Neuronal stem cell (in vitro differentiated cells): ENCODE measurements at regions not wholly inside any gene's neighbourhood (a gene's known extent, or its start where the extent isn't known, plus 50 kb on each side); places are given as distances from the start of the nearest gene placed in this dataset.

Experiments used
- DNase-seq: peaks from one replicate; pipeline ENCODE4 v3.0.0-alpha.2; 2013; ENCODE audit warnings: low spot score
- H2AFZ ChIP-seq: one replicate; pipeline ENCODE4 v1.6.1; 2013; ENCODE audit warnings: mild to moderate bottlenecking, low read length, inconsistent platforms
- H2AK5ac ChIP-seq: 2 replicates; pipeline ENCODE4 v1.6.1; 2013; ENCODE audit warnings: low read depth, mild to moderate bottlenecking, inconsistent platforms, low read length, moderate library complexity, mixed read lengths
- H2BK120ac ChIP-seq: 2 replicates; pipeline ENCODE4 v1.6.1; 2013; ENCODE audit warnings: low read depth, mild to moderate bottlenecking, inconsistent platforms, low read length, moderate library complexity, mixed read lengths
- H2BK12ac ChIP-seq: one replicate; pipeline ENCODE4 v1.6.1; 2013; ENCODE audit warnings: low read length, inconsistent platforms
- H2BK15ac ChIP-seq: 2 replicates; pipeline ENCODE4 v1.6.1; 2013; ENCODE audit warnings: mild to moderate bottlenecking, low read length, inconsistent platforms, mixed read lengths
- H2BK5ac ChIP-seq: one replicate; pipeline ENCODE4 v1.6.1; 2013; ENCODE audit warnings: inconsistent platforms, mild to moderate bottlenecking, low read length, moderate library complexity
- H3K14ac ChIP-seq: one replicate; pipeline ENCODE4 v1.6.1; 2013; ENCODE audit warnings: low read length, inconsistent platforms
- H3K18ac ChIP-seq: 2 replicates; pipeline ENCODE4 v1.6.1; 2013; ENCODE audit warnings: low read length, inconsistent platforms
- H3K23ac ChIP-seq: 2 replicates; pipeline ENCODE4 v1.6.1; 2013; ENCODE audit warnings: low read depth, mild to moderate bottlenecking, mixed read lengths, low read length, inconsistent platforms; ENCODE audit not compliant: poor library complexity
- H3K27ac ChIP-seq: replicated peaks from 3 replicates; pipeline ENCODE4 v1.5.1; 2013; ENCODE audit warnings: low read length, inconsistent platforms
- H3K27me3 ChIP-seq, 3 experiments: 2 replicates each; pipeline ENCODE4 v1.6.1; 2013; ENCODE audit warnings: low read length in 3 of 3, mild to moderate bottlenecking in 2 of 3, inconsistent platforms in 1 of 3, low read depth in 1 of 3, mixed read lengths in 1 of 3, moderate library complexity in 1 of 3; ENCODE audit not compliant: control insufficient read depth in 3 of 3, insufficient read depth in 3 of 3
- H3K36me3 ChIP-seq, 2 donors: replicated peaks in 1 of 2; 2 replicates each; pipeline ENCODE4 v1.6.1; 2013; ENCODE audit warnings: low read length in 2 of 2; ENCODE audit not compliant: control insufficient read depth in 2 of 2, insufficient read depth in 2 of 2
- H3K4ac ChIP-seq: 2 replicates; pipeline ENCODE4 v1.6.1; 2013; ENCODE audit warnings: inconsistent platforms, mild to moderate bottlenecking, low read length, moderate library complexity
- H3K4me1 ChIP-seq, 2 donors: 1 replicate in 1 of 2; 2 replicates in 1 of 2; pipeline ENCODE4 v1.6.1; 2013; ENCODE audit warnings: low read length in 2 of 2, low read depth in 1 of 2; ENCODE audit not compliant: control insufficient read depth in 2 of 2, insufficient read depth in 1 of 2
- H3K4me2 ChIP-seq: one replicate; pipeline ENCODE4 v1.6.1; 2013; ENCODE audit warnings: mild to moderate bottlenecking, low read length, inconsistent platforms; ENCODE audit not compliant: insufficient read depth, poor library complexity, severe bottlenecking
- H3K4me3 ChIP-seq, 2 donors: 2 replicates each; pipeline ENCODE4 v1.5.1; 2013; ENCODE audit warnings: low read length in 2 of 2, mild to moderate bottlenecking in 2 of 2, inconsistent platforms in 1 of 2, moderate library complexity in 1 of 2
- H3K79me1 ChIP-seq: one replicate; pipeline ENCODE4 v1.6.1; 2013; ENCODE audit warnings: low read depth, mild to moderate bottlenecking, inconsistent platforms, low read length, moderate library complexity
- H3K9ac ChIP-seq: one replicate; pipeline ENCODE4 v1.6.1; 2013; ENCODE audit warnings: mild to moderate bottlenecking, low read depth, low read length, inconsistent platforms; ENCODE audit not compliant: poor library complexity
- H3K9me3 ChIP-seq, 2 donors: replicated peaks in 1 of 2; 2 replicates each; pipeline versions ENCODE3 to v1.6.1; 2013; ENCODE audit warnings: low read length in 2 of 2, mild to moderate bottlenecking in 2 of 2, inconsistent platforms in 1 of 2, low read depth in 1 of 2, mixed read lengths in 1 of 2, moderate library complexity in 1 of 2; ENCODE audit not compliant: control insufficient read depth in 2 of 2, insufficient read depth in 1 of 2
- H4K8ac ChIP-seq: one replicate; pipeline ENCODE4 v1.6.1; 2013; ENCODE audit warnings: low read depth, mild to moderate bottlenecking, inconsistent platforms, low read length, moderate library complexity
- H4K91ac ChIP-seq: one replicate; pipeline ENCODE4 v1.6.1; 2013; ENCODE audit warnings: low read length, low read depth, mild to moderate bottlenecking, inconsistent platforms; ENCODE audit not compliant: poor library complexity
- WGBS, 2 donors: extraction: QIAGEN DNeasy Blood & Tissue Kit; methylation state at CpG; one replicate each; pipeline ENCODE4 v1.1.7; 2013; ENCODE audit warnings: missing lambda C conversion rate in 2 of 2, mixed read lengths in 1 of 2; ENCODE audit not compliant: insufficient read length in 2 of 2, insufficient replicate concordance in 1 of 2; ENCODE audit errors: extremely low coverage in 2 of 2; 5-methylcytosine and 5-hydroxymethylcytosine counted together

DNA sequence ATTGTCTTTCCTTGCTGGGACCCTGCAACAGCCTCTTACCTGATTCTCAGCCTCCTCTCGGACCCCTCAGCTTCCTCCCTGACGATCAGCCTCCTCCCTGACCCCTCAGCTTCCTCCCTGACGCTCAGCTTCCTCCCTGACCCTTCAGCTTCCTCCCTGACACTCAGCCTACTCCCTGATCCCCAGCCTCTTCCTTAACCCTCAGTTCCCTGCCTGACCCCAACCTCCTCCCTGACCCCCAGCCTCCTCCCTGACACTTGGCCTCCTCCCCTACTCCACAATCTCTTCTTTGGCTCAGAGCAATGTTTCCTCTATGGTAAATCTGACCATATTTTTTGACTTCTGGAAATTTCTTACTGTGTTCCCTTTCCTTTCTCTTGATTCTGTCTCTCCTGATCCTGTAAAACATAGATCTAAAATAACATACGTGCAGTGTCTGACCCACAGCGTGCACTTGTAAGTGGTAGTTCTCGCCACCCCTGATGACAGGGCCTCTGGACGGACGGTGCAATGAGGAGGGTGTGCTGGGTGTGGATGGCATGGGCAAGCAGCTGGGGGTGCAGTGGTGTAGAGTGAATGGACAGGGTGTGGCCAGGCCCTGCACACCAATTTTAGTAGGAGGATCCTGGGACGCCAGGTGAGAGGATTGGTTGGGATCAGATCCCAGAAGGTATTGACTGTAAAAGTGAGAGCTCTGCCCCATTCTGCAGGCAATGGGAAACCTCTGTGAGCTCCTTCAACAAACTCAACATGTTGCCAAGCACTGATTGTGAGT, 264.1 kb downstream of the FOXD2 start:
- Histone ChIP-seq H2BK15ac (peak overlapping the region; percentile 24), H3K4me3 (no peak overlapping the region), H4K8ac (no peak overlapping the region), H3K14ac (no peak overlapping the region), H3K36me3 (no peaks in the 10 kb centered on the region), H3K27ac (no peak overlapping the region), H2BK12ac (no peak overlapping the region), H3K4ac (no peak overlapping the region), H3K79me1 (no peaks in the 10 kb centered on the region), H2AK5ac (no peak overlapping the region), H3K4me2 (no peak overlapping the region), H4K91ac (no peak overlapping the region), H2BK5ac (no peak overlapping the region), H3K9ac (no peak overlapping the region), H3K23ac (no peak overlapping the region), H2BK120ac (peak overlapping the region; percentile 65), H3K4me1 (peaks cover under 1 to 12% of the 10 kb centered on the region in 2 donors), H3K18ac (peak overlapping the region; percentile 82), H2AFZ (no peak overlapping the region), H3K27me3 (peaks cover 0 to 43% (median 1%) of the 10 kb centered on the region in 3 experiments), H3K9me3 (no peaks in the 10 kb centered on the region)
- no CpG with 5 or more reads among the region's 9 CpGs for WGBS, 2 donors
- no peak for DNase-seq

DNA sequence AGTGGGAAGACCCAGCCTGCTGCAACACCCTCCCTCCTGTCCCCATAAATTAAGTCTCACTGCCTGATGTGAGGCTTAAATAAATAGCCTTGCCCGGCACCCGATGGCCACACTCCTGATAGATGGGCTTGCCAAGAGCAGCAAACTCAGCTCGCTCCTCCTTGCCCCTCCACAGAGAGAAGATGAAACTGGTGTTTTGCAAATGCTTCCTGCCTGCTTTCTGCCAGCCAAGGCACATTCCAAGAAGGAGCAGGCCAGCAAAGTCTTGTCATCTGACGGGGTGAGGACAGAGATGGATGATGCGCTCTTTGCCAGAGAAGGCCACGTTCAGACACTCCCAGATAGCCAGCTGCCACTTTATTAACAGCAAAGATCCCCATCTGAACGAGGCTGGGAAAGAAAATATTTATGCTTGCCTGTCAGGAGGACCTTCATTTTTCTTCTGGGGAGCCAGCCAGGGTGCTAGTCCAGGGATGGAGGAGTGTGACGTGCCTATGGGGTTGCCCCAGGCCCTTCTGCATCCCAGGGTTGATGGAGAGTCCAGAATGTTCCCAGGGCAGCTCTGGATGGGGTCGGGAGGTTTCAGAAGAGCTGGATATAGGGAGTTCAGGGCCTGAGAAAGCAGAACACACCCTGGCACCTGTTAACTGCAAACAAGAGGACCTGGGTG, 265.4 kb downstream of the FOXD2 start:
- Histone ChIP-seq H2BK5ac (no peak overlapping the region), H3K14ac (peak overlapping the region; percentile 51), H2BK120ac (no peak overlapping the region), H3K36me3 (no peaks in the 10 kb centered on the region), H3K4me3 (no peak overlapping the region), H4K91ac (no peak overlapping the region), H2AFZ (no peak overlapping the region), H3K9me3 (no peaks in the 10 kb centered on the region), H3K4me2 (no peak overlapping the region), H3K9ac (no peak overlapping the region), H3K27ac (no peak overlapping the region), H3K79me1 (no peaks in the 10 kb centered on the region), H2BK12ac (no peak overlapping the region), H3K23ac (no peak overlapping the region), H3K18ac (no peak overlapping the region), H2AK5ac (peak overlapping the region; percentile 14), H4K8ac (no peak overlapping the region), H3K4ac (no peak overlapping the region), H3K27me3 (peaks cover 0 to 56% (median 13%) of the 10 kb centered on the region in 3 experiments), H2BK15ac (peak overlapping the region; percentile 42), H3K4me1 (peaks cover 0 to 10% of the 10 kb centered on the region in 2 donors)
- WGBS, 2 donors: no CpG with 5 or more reads among the region's 9 CpGs
- no peak for DNase-seq

DNA sequence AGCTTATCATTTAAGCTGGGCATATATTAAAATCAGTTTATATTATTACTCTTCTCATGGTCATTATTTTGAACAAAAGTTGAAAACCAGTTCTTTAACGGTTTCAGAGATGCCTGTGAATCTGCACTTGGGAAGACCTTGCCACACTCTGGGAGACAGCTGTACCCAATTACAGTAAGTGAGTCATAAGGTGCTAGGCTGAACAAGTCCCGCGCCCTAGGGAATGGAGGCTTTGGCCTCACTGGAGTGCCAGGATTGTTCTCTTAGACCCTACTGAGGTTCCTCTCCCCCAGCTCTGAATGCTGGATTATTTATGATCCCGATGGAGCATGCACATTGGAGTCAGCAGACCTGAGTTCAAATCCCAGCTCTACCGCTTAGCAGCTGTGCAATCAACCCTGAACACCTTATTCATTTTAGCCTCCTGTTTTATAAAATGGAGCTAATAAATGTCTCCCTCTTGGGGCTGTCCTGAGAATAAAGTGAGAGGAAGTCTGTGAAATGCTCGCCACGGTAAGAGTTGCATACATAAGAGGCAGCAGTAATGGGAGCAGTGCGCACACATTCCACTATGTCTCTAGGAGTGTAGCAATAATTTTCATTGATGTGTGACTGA, 266.2 kb downstream of the FOXD2 start:
- Histone ChIP-seq H3K27me3 (peaks cover 0 to 64% (median 21%) of the 10 kb centered on the region in 3 experiments), H3K27ac (no peak overlapping the region), H3K79me1 (no peaks in the 10 kb centered on the region), H3K9me3 (no peaks in the 10 kb centered on the region), H2AK5ac (no peak overlapping the region), H4K8ac (no peak overlapping the region), H4K91ac (no peak overlapping the region), H2BK12ac (no peak overlapping the region), H3K23ac (no peak overlapping the region), H2AFZ (no peak overlapping the region), H3K36me3 (no peaks in the 10 kb centered on the region), H3K4me1 (peaks cover 2 to 13% of the 10 kb centered on the region in 2 donors), H3K4ac (no peak overlapping the region), H2BK5ac (no peak overlapping the region), H3K18ac (no peak overlapping the region), H2BK120ac (no peak overlapping the region), H3K9ac (no peak overlapping the region), H3K14ac (no peak overlapping the region), H2BK15ac (no peak overlapping the region), H3K4me2 (no peak overlapping the region), H3K4me3 (no peak overlapping the region)
- no CpG with 5 or more reads among the region's 8 CpGs for WGBS, 2 donors
- no peak for DNase-seq
